Keratinocyte (primary cell): ENCODE measurements at regions not wholly inside any gene's neighbourhood (a gene's known extent, or its start where the extent isn't known, plus 50 kb on each side); places are given as distances from the start of the nearest gene placed in this dataset.

Experiments
- CTCF ChIP-seq, 3 experiments: IDR thresholded peaks in 1 of 3; conservative IDR thresholded peaks in 1 of 3; optimal IDR thresholded peaks in 1 of 3; 2 replicates in 2 of 3; 3 replicates in 1 of 3; pipeline versions ENCODE3 to v1.5.1; 2011; ENCODE audit warnings: low read length in 3 of 3, mild to moderate bottlenecking in 3 of 3, moderate library complexity in 2 of 3, control low read depth in 1 of 3, inconsistent platforms in 1 of 3; ENCODE audit not compliant: insufficient read depth in 2 of 3; ENCODE audit errors: extremely low read depth in 1 of 3
- EZH2 ChIP-seq: IDR thresholded peaks from one replicate; pipeline ENCODE4 v1.6.1; 2012; ENCODE audit warnings: inconsistent platforms, mild to moderate bottlenecking, low read length, moderate library complexity

DNA sequence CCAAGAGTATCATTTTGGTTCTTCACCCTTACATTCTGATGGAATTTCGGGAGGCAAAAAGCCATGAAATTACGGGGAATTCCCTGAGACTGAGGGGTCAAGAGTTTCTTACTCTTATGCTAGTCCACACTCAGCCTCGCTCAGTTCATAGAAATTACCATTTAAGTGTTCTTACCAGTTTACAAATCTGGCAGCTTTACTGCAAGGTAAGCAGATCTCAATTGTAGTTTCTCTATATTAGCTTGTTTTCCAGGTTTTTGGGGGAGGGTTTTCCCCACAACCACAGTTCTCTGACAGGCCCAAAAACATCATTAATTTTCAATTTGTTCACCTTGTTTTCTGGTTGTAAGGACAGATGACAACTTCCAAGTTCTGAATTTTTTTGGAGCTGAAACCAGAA lies 1028.4 kb downstream of the FAM181B start:
- TF ChIP-seq CTCF (optimal IDR thresholded peaks at IDR 0.05 in 1 of 3, IDR thresholded peaks at IDR 0.05 in 1 of 3, conservative IDR thresholded peaks at IDR 0.05 in 1 of 3; ENCODE audit: extremely low read depth in 1 of 3, insufficient read depth in 2 of 3, low read length in 3 of 3): no peak
- TF ChIP-seq EZH2: no peak
